Uterus (tissue), 3 donors: ENCODE measurements at regions not wholly inside any gene's neighbourhood (a gene's known extent, or its start where the extent isn't known, plus 50 kb on each side); places are given as distances from the start of the nearest gene placed in this dataset.

Source experiments
- DNase-seq, 2 donors: peaks; one replicate each; pipeline ENCODE4 v3.0.0-alpha.2; 2019 to 2020
- H3K27ac ChIP-seq, 2 donors: fragments of 200-600 bp; sonication (generic); 1 replicate in 1 of 2; 2 replicates in 1 of 2; pipeline ENCODE4 v1.5.1; 2016 to 2018
- H3K27me3 ChIP-seq, 2 donors: fragments of 200-600 bp; sonication (generic); one replicate each; pipeline ENCODE4 v1.5.1; 2018 to 2019; ENCODE audit warnings: control low read depth in 1 of 2
- H3K36me3 ChIP-seq, 2 donors: fragments of 200-600 bp; sonication (generic); one replicate each; pipeline ENCODE4 v1.5.1; 2019; ENCODE audit warnings: control low read depth in 1 of 2
- H3K4me1 ChIP-seq, 2 donors: fragments of 200-600 bp; sonication (generic); one replicate each; pipeline ENCODE4 v1.5.1; 2018 to 2019; ENCODE audit warnings: control low read depth in 1 of 2
- H3K4me3 ChIP-seq, 2 donors: fragments of 200-600 bp; sonication (generic); 1 replicate in 1 of 2; 2 replicates in 1 of 2; pipeline ENCODE4 v1.5.1; 2018 to 2019; ENCODE audit warnings: mild to moderate bottlenecking in 1 of 2
- H3K9me3 ChIP-seq, 2 donors: fragments of 200-600 bp; sonication (generic); one replicate each; pipeline ENCODE4 v1.5.1; 2019; ENCODE audit warnings: control low read depth in 1 of 2
- POLR2A ChIP-seq, 2 donors: fragments of 450-650 bp; IDR thresholded peaks; one replicate each; pipeline ENCODE4 v1.6.1; 2016; ENCODE audit warnings: antibody characterized with exemption in 2 of 2, mild to moderate bottlenecking in 1 of 2, moderate library complexity in 1 of 2
- intact Hi-C: fragments of 100-400 bp; cut with DNase I; formaldehyde crosslinking; loops from one replicate; pipeline ENCODE4 v1.15.1; 2023; ENCODE audit warnings: low total_unique reads
- TF ChIP-seq, protein P1 (sequence below), 4 experiments: fragments of 200-600 bp in 2 of 4; fragments of 450-650 bp in 2 of 4; sonication (generic) in 2 of 4; IDR thresholded peaks; one replicate each; pipeline ENCODE4 v1.5.1; 2016 to 2019; ENCODE audit warnings: antibody characterized with exemption in 4 of 4, mild to moderate bottlenecking in 2 of 4, moderate library complexity in 1 of 4
- donor health status: DM: yes; HTN: yes; CAD: no.

DNA sequence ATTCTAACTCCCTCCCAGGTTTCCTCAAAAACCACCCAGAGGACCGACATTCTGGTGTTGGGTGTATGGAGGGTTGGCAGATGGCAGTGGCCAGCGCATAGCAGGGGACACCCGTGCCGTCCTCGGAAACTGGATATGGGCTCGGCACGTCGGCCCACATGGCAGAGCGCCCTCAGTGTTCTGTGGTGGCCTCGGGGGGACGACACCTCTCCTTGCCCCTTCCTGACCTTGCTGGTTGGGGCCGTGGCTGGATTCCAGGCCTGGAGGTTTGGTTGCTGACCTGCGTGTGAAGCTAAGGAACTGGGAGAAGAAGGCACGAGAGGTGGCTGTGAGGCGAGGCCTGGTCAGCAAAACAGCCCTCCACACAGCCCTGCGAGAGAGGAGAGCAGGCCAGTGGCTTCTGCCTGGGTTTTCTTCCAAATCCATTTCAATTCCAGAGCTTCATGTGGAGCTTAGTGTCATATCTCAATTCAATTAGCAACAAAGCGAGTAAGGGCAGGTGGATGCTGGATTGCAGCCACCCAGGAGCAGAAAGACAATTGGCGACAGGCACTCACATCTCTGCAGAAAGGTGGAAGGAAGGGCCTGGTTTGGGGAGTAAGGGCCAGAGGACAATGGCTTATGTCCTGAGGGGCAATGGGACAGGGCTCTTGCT, 478.4 kb downstream of the BRD1 start:
- Histone ChIP-seq H3K4me1 (no peaks in the 10 kb centered on the region), H3K36me3 (no peaks in the 10 kb centered on the region), H3K4me3 (no peak overlapping the region), H3K27ac (no peak overlapping the region), H3K27me3 (no peaks in the 10 kb centered on the region), H3K9me3 (no peaks in the 10 kb centered on the region)
- TF ChIP-seq, protein P1, sequence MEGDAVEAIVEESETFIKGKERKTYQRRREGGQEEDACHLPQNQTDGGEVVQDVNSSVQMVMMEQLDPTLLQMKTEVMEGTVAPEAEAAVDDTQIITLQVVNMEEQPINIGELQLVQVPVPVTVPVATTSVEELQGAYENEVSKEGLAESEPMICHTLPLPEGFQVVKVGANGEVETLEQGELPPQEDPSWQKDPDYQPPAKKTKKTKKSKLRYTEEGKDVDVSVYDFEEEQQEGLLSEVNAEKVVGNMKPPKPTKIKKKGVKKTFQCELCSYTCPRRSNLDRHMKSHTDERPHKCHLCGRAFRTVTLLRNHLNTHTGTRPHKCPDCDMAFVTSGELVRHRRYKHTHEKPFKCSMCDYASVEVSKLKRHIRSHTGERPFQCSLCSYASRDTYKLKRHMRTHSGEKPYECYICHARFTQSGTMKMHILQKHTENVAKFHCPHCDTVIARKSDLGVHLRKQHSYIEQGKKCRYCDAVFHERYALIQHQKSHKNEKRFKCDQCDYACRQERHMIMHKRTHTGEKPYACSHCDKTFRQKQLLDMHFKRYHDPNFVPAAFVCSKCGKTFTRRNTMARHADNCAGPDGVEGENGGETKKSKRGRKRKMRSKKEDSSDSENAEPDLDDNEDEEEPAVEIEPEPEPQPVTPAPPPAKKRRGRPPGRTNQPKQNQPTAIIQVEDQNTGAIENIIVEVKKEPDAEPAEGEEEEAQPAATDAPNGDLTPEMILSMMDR (IDR thresholded peaks at IDR 0.05): no peak
- TF ChIP-seq POLR2A (IDR thresholded peaks at IDR 0.05): no peak
- DNase-seq: no peak
- intact Hi-C loops: no loop called here

GRCh38 chr22:49348631-49349030, 479.0 kb downstream of the BRD1 start:
- no peaks in the 10 kb centered on the region for H3K27me3 ChIP-seq
- no peaks in the 10 kb centered on the region for H3K36me3 ChIP-seq
- intact Hi-C loops: no loop called here
- H3K4me3 ChIP-seq: no peak overlapping the region
- DNase-seq: no peak
- no peaks in the 10 kb centered on the region for H3K9me3 ChIP-seq
- no peak overlapping the region for H3K27ac ChIP-seq
- no peaks in the 10 kb centered on the region for H3K4me1 ChIP-seq
- TF ChIP-seq, protein P1 (IDR thresholded peaks at IDR 0.05): no peak
- TF ChIP-seq POLR2A (IDR thresholded peaks at IDR 0.05): no peak

- intact Hi-C loops: no loop called here
- Histone ChIP-seq H3K36me3 (no peaks in the 10 kb centered on the region), H3K4me1 (no peaks in the 10 kb centered on the region), H3K4me3 (no peak overlapping the region), H3K9me3 (no peaks in the 10 kb centered on the region), H3K27ac (no peak overlapping the region), H3K27me3 (no peaks in the 10 kb centered on the region)
- DNase-seq: no peak
- TF ChIP-seq POLR2A (IDR thresholded peaks at IDR 0.05): no peak
- TF ChIP-seq, protein P1 (IDR thresholded peaks at IDR 0.05): no peak
Observed at GRCh38 chr22:49347376-49347775, 480.3 kb downstream of the BRD1 start.

GRCh38 chr22:49345896-49346295, 481.8 kb downstream of the BRD1 start:
- Histone ChIP-seq H3K4me1 (no peaks in the 10 kb centered on the region), H3K27ac (no peak overlapping the region), H3K4me3 (no peak overlapping the region), H3K36me3 (no peaks in the 10 kb centered on the region), H3K9me3 (no peaks in the 10 kb centered on the region), H3K27me3 (no peaks in the 10 kb centered on the region)
- DNase-seq: no peak
- intact Hi-C loops: no loop called here
- TF ChIP-seq POLR2A (IDR thresholded peaks at IDR 0.05): no peak
- TF ChIP-seq, protein P1 (IDR thresholded peaks at IDR 0.05): no peak

DNA sequence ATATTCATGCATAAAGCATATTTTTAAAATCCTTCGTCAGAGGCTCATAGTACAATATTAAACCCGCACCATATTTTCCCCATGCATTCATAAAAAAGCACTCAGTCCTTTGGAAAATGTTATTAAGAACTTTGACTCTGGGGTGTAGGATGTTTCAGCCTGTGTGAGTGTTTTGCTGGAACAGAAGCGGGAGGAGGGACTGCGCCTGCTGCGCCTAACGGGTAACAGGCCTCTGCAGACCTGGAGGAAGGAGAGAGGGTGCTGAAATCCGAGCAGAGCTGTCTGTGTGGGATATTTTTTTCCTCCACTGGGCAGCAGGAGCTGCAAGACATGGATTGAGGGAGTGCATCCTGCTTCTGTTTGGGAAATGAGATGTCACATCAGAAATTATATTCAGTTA, 483.0 kb downstream of the BRD1 start:
- H3K36me3 ChIP-seq: no peaks in the 10 kb centered on the region
- no peak overlapping the region for H3K27ac ChIP-seq
- H3K27me3 ChIP-seq: no peaks in the 10 kb centered on the region
- no peak for DNase-seq
- H3K4me3 ChIP-seq: no peak overlapping the region
- H3K9me3 ChIP-seq: no peaks in the 10 kb centered on the region
- TF ChIP-seq POLR2A (IDR thresholded peaks at IDR 0.05): no peak
- TF ChIP-seq, protein P1 (IDR thresholded peaks at IDR 0.05): no peak
- no peaks in the 10 kb centered on the region for H3K4me1 ChIP-seq
- intact Hi-C loops: no loop called here
